GM18907 (cell line): ENCODE measurements at regions not wholly inside any gene's neighbourhood (a gene's known extent, or its start where the extent isn't known, plus 50 kb on each side); places are given as distances from the start of the nearest gene placed in this dataset.
"Not testable (repeated sequence)": the region's sequence is repeated elsewhere in the genome, so short reads cannot be mapped to it uniquely, and the experiment has no call there.

ENCODE experiments used
- ATAC-seq: cut with Tn5 transposase; IDR thresholded peaks from one replicate; pipeline ENCODE4 v1.9.1; 2021; ENCODE audit warnings: mild to moderate bottlenecking, moderate library complexity; ENCODE audit not compliant: unreplicated experiment

- ATAC-seq = no peak
These were observed 54.2 kb upstream of the OPRM1 start for GRCh38 chr6:153984811-153985210.

DNA sequence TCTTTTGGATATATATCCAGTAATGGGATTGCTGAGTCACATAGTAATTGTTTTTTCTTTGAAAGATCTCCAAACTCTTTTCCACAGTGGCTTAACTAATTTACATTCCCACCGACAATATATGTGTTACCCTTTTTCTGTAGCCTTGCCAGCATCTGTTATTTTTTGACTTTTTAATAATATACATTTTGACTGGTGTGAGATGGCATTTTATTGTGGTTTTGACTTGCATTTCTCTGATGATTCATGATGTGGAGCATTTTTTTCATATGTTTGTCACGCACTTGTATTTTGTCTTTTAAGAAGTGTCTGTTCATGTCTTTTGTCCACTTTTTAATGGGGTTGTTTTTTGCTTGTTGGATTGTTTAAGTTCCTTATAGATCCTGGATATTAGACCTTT, 58.9 kb upstream of the OPRM1 start:
- ATAC-seq = no peak

DNA sequence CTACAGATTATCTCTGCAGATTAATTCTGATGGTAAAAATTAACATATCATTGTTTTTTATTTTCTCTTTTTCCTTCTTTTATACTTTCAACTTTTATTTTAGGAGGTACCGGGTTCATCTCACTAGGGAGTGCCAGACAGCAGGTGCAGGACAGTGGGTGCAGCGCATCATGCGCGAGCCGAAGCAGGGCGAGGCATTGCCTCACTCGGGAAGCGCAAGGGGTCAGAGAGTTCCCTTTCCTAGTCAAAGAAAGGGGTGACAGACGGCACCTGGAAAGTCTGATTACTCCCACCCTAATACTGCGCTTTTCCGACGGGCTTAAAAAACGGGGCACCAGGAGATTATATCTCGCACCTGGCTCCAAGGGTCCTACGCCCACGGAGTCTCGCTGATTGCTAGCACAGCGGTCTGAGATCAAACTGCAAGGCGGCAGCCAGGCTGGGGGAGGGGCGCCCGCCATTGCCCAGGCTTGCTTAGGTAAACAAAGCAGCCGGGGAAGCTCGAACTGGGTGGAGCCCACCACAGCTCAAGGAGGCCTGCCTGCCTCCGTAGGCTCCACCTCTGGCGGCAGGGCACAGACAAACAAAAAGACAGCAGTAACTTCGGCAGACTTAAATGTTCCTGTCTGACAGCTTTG, 60.0 kb upstream of the OPRM1 start:
- ATAC-seq = not testable (repeated sequence)

DNA sequence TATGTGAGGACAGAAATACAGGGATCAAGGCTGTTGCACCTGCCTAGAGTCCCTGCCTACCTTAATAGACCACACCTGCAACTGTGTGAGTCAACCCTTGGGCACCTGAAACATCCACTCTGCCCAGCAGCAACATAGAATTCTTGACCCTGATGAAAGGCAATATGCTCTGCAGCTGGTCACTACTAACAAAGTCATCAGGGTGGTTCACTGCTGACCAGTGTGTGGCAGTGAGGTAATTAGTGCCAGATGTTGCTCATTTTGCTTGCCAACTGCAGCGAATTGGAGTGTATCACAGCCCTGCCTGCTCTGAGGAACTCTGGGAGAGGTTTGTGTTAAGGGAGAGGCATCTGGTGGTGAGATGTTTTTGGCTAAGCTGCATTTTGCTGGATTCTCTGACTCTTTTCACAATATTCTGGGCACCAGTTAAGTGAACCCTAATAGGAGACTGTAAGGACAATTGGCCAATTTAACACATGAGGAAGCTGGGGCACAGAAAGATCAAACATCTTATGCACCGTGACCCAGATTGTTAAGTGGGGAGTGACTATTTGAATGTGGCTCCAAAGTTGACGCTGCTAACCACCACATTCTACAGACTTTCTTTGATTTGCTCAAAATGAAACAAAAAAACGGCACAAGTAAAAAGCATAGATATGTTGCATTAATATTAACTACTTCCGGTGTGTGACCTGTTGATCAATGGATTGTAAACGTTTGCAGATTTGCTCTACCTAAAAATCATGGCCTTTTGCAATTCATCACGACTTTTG, 61.9 kb upstream of the OPRM1 start:
- ATAC-seq = no peak

- no peak for ATAC-seq
These were observed 73.0 kb upstream of the OPRM1 start for GRCh38 chr6:153966001-153966400.

- ATAC-seq = no peak
These were observed 75.7 kb upstream of the OPRM1 start for GRCh38 chr6:153963352-153963751.

DNA sequence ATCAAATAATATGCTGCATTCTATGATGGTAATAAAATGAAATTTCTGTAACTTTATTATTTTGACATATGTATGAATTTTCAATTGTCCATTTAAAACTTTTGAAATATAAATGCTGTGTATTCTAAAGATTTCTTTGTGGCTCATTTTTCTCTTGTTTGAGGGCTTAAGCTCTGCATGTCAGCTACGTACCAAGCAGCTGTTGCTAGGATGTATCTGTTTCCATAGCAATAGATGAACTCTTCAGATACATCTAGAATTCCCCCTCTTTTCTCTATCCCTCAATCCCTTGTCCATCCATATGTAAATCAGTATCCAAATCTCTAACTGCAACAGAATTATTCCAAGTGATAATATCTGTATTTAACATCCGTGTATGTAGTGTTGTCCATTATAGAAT, 76.5 kb upstream of the OPRM1 start:
- no peak for ATAC-seq

DNA sequence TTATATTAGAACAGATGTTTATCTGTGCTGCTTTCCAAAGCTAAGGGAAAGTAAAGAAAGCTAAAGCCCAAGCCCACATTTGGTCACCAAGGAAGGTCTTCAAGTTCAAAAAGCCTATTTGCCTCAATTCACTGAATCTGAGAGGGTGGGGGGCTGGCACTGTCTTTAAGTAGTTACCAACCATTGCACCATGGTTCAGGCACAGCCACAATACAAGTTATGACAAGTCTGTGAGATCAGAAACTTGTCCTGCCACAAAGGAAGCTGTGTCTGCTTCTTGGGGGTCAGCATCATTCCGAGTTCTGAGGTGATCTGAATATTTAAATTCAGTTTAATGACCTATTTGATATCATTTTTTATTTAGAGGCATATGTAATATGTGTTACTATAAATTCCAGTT, 78.3 kb upstream of the OPRM1 start:
- no peak for ATAC-seq

- no peak for ATAC-seq
These were observed 78.8 kb upstream of the OPRM1 start for GRCh38 chr6:153960281-153960680.

GRCh38 chr6:153959276-153959675, 79.8 kb upstream of the OPRM1 start:
- ATAC-seq = no peak

DNA sequence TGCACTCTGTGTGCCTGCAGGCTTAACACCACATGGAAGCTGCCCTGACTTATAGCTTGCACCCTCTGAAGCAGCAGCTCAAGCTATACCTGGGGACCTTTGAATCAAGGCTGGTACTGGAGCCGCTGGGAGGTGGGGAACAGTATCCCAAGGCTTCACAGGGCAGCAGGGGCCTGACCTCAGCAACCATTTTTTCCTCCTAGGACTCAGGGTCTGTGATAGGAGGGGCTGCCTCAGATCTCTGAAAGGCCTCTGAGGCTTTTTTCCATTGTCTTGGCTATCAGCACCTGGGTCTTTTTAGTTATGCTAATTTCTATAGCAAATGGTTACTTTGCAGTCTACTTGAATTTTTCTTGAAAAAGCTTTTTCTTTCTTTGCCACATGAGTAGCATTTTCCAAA, 80.2 kb upstream of the OPRM1 start:
- ATAC-seq = no peak

GRCh38 chr6:153957394-153957793, 81.6 kb upstream of the OPRM1 start:
- ATAC-seq = peak; percentile 94

DNA sequence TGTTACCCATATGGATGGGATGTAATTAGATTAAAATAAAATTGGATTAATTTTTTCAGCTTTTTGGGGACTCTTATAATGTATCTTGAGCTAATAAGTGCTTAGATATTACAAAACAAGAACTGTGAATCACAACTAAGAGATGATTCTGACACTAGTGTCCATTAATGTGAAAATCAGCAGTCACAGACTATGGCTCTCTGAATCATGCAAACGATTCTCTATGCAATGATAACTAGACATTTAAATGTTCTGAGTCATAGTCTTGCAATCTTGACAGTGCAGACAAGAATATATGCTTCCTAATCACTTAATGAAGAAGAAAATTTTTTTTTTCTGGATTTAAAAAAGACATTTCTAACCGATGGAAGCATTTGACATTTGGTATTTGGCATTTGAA, 82.2 kb upstream of the OPRM1 start:
- no peak for ATAC-seq

DNA sequence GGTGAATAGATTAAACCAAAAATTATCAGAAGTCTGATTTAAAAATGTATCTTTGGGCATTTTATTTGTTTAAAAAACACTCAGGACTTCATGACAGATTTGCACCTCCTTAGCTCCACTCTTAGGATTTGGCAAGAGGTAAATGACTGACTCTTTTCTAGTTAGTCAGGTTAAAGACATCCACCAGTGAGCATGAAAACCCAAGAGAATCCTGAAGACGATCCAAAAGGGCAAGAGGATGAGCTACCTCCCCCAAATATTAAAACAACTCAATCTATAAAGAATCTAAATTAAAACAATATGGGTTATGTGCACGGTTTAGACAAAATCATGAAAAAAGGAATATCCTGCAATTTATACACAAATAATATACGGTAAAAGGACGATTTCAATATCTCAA, 89.4 kb upstream of the OPRM1 start:
- ATAC-seq = no peak

DNA sequence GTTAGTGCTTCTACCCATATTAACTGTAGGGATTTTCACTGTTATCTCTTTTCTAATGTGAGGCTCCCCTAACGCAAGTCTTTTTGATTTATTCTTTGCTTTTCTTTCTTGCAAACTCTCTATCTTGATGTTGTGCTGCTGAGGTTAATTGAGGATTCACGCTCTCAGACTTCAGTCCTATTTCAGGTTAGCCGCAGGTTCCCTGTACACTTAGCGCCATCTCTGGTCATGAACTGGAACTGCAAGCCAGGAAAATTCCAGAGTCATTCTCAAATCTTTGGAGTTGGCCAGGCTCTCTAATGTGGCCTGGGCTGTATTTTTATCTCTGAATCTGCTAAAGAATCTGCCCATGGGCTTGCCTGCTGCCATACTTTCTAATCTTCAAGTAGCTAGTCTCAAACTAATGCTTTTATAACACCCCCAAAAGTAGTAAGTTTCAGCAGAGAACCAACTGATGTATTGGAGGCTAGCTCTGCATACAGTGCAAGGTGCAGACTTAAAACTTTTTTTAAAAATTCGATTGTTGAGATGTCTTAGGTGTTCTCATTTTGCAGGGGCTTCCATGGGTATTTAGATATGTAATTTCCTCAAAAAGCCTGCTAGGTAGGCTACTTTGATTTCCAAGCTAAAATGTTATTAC, 91.1 kb upstream of the OPRM1 start:
- no peak for ATAC-seq

- no peak for ATAC-seq
These were observed 94.8 kb upstream of the OPRM1 start for GRCh38 chr6:153944201-153944600.

- no peak for ATAC-seq
These were observed 96.7 kb upstream of the OPRM1 start for GRCh38 chr6:153942361-153942760.

GRCh38 chr6:153941768-153942167, 97.3 kb upstream of the OPRM1 start:
- no peak for ATAC-seq

DNA sequence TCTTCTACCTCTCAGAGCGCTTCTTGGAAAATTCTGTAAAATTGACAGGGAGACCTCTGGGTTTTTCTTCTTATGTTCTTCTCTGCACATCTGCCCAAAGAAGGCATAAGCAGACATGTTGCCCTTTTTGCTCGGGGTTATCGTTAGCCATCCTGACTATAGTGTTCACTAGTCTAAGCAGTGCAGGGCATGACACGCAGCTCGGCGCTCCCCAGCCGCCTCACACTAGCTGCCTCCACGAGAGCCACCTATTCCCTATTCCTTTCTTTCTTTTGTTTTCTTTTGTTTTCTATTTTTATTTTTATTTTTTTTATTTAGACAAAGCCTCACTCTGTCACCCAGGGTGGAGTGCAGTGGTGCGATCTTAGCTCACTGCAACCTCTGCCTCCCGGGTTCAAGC, 100.2 kb upstream of the OPRM1 start:
- ATAC-seq = no peak

GRCh38 chr6:153931431-153931830, 107.6 kb upstream of the OPRM1 start:
- ATAC-seq = no peak

DNA sequence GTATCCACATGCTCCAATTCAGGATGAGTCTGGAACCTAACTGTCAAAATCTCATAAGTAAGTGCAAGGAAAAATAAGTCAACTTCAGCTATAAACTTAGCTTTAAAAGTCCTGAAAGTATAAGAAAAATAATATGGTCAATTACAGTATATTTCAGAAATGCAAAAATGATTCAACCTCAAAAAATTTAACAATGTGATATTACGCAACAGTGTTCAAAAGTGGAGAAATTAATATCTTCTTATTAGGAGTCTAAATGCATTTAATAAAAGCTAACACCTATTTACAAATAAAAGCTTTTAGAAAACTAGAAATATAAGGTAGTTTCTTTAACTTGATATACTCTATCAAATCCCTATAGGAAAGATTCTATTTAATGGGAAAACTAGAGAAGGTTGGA, 111.2 kb upstream of the OPRM1 start:
- ATAC-seq = no peak

- no peak for ATAC-seq
These were observed 140.5 kb upstream of the OPRM1 start for GRCh38 chr6:153898360-153899059.
